Endothelial cell of umbilical vein (primary cell): ENCODE measurements at regions not wholly inside any gene's neighbourhood (a gene's known extent, or its start where the extent isn't known, plus 50 kb on each side); places are given as distances from the start of the nearest gene placed in this dataset.

Source experiments
- CTCF ChIP-seq, 2 donors: IDR thresholded peaks; 1 replicate in 1 of 2; 2 replicates in 1 of 2; pipeline ENCODE4 v1.5.1; 2011; ENCODE audit warnings: low read length in 2 of 2, mild to moderate bottlenecking in 2 of 2, moderate library complexity in 2 of 2, control low read depth in 1 of 2, inconsistent platforms in 1 of 2, low read depth in 1 of 2; ENCODE audit not compliant: insufficient read depth in 1 of 2; ENCODE audit errors: extremely low read depth in 1 of 2
- MAX ChIP-seq: IDR thresholded peaks from 2 replicates; pipeline ENCODE4 v1.6.1; 2011; ENCODE audit not compliant: insufficient read depth, insufficient read length
- MYC ChIP-seq: IDR thresholded peaks from one replicate; pipeline ENCODE4 v1.6.1; 2011; ENCODE audit warnings: mild to moderate bottlenecking, low read depth, low read length

DNA sequence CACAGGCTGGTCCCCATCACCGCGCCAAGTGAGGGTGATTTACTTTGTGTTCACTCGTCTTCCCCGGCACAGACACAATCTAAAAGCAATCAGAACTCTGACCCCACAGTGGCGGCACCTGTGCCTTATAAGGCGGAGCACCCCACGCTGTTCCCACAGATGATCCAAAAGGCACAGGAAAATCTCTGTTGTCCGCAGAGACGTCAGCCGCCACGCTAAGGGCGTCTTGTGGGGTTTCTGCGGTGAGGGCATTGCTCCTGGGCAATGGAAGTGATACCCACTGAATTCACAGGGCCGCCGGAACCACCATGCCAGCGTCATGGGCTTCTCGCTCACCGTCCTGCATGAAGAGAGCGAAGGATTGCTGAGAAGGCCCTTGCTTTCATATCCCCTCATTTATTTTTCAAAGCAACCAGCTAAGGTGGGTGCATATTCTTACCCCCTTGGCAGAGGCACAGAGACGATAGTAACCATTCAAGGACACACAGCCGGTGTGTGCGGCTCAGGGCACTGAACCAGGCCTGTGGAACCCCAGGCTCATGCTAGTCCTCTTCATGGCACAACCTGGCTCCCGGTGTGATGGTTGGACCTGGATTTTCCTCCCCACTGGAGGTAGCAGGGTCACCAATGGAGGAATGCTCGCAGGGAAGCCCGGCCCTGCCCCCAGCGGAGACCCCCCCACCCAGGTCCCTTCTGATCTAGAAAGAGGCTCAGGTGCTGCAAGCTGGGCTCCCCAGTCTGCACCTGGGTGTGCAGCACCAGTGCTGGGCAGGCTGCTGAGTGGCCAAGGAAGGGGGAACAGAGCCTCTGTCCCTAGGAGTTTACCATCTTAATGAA, 279.0 kb downstream of the TCERG1L start:
- no peak for TF ChIP-seq MYC
- TF ChIP-seq MAX, result no peak
- no peak for TF ChIP-seq CTCF (IDR thresholded peaks at IDR 0.05; ENCODE audit: extremely low read depth in 1 of 2, insufficient read depth in 1 of 2, low read depth in 1 of 2, low read length in 2 of 2)
